GM18498 (cell line): ENCODE measurements at regions not wholly inside any gene's neighbourhood (a gene's known extent, or its start where the extent isn't known, plus 50 kb on each side); places are given as distances from the start of the nearest gene placed in this dataset.

ENCODE experiments used
- ATAC-seq: cut with Tn5 transposase; IDR thresholded peaks from one replicate; pipeline ENCODE4 v1.9.1; 2021; ENCODE audit warnings: mild to moderate bottlenecking, moderate library complexity; ENCODE audit not compliant: unreplicated experiment

DNA sequence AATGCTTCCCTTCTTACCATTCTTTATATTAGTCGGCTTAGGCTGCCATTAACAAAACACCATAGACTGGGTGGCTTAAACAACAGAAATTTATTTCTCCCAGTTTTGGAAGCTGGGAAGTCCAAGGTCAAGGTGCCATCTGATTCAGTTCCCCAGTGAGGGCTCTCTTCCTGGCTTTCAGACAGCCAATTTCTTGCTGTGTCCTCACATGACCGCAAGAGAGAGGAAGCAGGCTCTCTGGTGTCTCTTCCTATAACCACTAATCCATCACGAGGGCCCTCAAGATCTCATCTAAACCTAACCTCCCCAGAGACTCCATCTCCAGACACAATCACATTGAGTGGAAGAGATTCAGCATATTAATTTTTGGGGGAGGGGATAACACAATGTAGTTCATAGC is 193.0 kb upstream of the SGK1 start:
- ATAC-seq, result no peak

DNA sequence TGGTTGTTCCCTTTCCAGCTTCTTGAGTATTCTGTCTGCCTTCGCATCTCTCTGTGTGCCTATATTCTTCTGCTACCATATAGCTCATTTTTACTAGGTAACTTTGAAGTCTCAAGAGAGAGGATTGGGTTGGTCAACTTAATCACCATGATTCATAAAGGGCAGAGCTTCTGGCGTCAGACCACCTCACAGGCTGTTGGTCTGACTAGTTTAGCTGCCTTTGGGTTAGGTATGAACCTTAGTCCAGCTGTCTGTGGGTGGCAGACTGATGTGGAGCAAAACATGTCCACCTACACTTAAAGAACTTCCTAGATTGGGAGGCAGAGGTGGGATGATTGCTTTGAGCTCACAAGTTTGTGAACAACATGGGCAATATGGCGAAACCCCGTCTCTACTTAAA is 192.2 kb upstream of the SGK1 start:
- no peak for ATAC-seq

DNA sequence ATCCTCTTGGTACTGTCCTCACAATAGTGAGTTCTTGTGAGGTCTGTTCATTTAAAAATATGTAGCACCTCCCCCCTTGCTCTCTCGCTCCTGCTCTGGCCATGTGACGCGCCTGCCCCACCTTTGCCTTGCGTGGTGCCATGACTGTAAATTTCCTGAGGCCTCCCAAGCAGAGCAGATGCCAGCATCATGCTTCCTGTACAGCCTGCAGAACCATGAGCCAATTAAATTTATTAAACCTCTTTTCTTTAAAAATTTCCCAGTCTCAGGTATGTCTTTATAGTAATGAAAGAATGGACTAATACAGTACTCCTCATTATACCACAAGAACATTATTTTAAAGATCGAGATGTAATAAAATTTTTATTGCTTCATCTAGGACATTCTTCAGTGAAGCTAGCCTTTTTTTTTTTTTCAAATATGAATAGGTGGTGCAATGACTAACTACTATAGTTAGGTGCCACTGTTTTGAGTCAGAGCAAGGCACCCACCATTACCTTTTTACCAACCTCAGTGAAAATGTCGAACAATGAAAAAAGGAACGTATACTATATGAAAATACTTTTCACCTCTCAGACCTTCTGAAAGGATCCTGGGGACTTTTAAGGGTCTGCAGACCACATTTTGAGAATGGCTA is 191.1 kb upstream of the SGK1 start:
- ATAC-seq, result no peak

DNA sequence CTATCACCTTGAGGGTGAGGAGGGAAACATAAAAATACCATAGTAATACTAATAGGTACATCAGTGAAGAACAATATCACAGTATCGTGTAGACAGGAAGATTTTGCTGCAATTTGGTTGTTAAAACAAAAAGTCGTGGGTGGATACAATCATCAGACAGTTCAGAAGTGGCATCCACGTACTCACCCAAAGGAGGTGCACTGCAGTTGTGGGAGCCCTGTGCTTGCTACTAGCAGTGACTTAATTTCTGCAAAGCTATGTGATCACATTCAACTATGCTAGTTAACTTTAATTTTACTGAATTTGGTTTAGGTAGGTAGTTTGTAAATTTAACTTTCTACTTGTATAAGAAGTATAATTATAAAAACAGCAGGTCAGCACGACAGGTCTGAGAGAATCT is 188.2 kb upstream of the SGK1 start:
- ATAC-seq, result no peak

DNA sequence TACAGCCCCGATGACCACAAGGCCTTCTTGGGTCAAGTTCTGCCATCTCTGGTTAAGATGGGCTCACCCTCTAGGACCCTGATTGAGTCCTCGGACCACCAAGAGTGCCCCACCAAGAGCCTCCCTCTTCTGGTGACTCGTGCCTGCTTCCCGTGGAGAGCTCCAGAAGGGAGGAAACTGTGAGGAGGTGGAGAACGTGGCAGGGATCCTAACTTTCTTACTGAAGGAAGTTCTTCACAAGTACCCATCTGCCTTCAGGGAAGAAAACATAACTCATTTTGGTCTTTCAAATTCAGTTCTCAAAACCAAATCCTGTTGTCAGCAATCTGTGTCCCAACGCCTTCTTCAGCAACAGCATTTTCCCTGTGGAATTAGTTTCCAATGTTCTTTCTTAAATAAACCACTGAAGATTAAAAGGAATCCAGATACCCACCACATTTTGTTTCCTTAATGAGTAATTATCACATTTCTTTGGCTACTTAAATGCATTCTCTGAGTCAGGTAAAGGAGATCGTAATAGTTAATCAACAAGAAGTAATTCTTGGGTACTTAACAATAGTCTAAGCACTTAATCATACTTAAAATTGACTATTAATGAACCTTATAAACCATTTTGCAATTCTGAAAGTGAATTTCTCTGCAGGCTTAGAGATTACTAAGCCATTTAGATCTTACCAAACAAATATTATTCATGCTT is 185.8 kb upstream of the SGK1 start:
- ATAC-seq, result no peak

DNA sequence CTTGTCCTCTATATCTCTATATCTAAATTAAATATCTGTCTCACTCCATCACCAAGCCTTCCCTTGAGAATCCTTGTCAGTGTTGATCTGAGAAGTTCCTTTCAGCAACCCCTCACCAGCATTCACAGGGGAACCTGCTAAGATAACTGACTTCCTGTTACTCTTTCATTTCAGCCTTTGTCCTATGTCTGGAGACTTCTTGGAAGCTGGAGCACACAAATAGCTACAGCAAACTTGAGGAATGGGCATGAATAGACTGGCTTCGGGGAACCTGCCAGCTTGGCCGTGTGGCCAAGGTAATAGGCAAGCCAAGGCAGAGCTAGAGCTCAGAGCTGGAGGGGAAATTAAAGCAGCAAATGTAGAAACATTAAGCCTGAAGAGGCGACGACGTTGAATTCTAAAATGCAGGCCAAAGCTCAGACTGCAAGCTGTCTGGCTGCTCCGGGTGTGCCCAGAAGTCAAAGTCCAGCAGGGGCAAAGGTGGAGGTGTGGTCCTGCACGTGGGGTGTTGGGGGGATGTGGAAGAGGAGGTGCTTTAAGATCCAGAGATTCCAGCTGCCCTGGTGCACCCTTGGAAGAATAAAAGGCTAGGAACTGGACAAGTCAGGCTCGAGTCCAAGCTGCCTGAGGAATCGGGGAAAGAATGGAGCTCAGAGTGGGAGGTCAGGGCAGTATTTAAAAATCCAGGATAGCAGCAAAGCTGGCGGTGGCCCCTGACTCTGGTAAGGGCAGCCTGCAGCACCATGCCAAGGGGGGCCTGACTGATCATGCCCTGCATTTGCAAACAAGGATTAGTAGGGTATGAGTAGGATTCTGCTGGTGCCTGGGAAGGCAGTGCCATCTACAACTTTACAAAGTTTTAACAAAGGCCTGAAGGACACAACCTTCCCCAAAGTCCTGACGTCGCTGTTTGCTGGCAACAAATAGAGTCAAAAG is 185.0 kb upstream of the SGK1 start:
- no peak for ATAC-seq

DNA sequence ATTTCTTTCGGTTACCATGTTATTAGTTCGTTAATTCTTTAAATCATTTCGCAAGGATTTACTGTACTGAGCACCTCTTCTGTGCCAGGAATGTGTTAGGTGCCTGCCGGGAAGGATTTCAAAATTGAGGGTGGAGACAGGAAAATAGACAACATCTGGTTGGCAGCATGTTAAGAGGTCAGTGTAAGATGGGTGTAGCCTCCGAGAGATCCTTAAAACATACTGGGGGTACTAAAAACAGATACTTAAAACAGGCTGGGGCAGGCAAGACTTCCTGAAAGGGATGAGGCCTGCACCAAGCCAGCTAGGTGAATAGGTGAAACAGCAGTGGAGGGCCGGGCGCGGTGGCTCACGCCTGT is 178.0 kb upstream of the SGK1 start:
- ATAC-seq, result no peak

DNA sequence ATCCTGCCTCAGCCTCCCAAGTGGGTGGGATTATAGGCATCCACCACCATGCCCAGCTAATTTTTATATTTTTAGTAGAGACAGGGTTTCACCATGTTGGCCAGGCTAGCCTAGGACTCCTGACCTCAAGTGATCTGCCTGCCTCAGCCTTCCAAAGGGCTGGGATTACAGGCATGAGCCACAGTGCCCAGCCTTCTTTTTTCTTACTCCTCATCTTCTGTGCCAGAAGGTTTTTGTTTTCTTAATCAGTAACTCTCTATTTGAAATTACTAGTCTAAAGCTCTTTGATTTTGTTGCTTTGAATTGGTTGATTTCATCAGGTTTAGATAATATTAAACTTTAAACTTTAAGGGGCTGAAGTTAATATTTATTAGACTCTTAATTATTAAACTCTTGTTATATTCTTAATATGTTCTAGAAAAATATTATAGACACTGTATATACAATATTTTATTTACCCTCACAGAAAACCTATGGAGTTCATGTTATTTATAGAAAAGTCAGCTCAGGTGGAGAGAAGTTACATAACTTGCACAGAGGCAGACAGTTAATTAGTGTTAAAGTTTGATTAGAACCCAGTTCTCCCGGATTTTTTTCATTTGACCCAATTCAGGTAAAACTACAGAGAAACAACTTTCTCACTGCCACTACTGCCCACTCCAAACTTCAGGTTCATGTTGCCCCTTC is 177.4 kb upstream of the SGK1 start:
- no peak for ATAC-seq

DNA sequence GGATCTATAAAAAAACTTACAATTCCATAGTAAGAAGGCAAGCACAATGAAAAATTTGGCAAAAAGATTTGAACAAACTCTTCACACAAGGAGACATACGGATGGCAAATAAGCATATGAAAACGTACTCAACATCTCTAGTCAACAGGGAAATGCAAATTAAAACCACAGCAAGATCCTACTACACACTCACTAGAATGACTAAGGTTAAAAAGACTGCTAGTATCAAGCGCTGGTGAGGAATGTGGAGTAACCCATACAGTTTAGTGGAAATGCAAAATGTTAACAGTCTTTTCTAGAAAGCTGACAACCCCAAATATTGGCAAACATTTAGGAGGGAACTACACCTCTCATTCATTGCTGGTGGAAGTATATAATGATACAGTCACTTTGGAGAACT is 175.9 kb upstream of the SGK1 start:
- no peak for ATAC-seq

DNA sequence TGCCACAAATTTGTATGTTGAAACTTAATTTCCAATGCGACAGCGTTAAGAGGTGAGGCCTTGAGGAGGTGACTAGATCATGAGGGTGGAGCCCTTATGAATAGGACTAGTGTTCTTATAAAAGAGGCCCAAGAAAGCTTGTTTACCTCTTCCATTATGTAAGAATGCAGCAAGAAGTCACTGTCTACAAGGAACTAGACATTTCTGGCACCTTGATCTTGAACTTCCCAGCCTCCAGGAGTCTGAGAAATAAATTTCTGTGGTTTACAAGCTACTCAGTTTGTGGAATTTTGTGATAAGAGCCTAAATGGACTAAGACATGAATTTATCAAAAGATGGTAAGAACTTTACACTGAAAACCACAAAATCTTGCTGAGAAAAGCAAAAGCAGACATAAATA is 173.6 kb upstream of the SGK1 start:
- no peak for ATAC-seq

DNA sequence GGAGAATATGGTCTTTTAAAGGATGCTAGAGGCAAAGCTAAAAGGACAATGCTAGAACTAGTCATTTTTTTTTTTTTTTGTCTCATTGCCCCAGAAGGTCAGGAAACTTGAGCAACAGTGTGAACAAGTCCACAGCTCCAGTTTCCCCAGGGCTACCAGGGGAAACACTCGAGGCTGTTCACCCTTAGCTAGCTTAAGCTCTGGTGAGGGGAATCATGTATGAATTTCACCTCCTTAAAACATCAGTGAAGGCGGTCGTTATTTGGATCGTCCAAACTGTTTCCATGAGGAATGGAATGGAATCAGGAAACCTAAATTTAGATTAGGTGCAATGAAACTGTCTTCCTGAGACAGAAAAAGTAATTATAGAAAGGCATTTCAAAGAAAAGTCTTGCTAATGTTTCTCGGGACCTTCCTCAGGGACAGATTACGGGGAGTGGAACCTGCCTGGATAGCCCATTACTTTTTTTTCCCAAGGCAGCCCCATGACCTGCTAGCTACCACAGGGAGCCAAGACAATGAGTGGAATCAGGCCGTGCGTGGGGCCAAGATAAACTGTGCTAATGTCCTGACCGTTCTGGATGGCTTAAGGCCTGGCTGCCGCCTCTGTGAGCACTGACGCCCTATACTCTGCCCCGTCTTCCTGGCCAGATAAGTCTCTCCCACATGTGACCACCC is 164.8 kb upstream of the SGK1 start:
- no peak for ATAC-seq

DNA sequence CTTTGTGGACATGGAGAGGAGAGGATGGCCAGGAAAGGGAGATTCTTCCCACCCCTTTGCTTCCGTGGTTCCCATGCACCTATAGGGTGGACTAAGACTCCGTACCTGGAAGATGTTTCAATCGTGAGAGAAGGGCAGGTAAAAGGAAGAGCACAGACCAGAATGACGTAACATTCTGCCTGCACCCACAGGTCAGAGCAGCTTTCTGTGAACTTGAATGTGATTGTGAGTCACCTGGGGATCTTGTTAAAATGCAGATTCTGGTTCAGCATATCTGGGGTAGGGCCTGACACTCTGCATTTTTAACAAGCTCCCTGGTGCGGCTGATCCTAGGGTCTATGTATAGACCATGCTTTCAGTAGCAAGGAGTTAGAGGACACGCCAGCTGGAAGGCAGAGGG is 164.1 kb upstream of the SGK1 start:
- no peak for ATAC-seq

DNA sequence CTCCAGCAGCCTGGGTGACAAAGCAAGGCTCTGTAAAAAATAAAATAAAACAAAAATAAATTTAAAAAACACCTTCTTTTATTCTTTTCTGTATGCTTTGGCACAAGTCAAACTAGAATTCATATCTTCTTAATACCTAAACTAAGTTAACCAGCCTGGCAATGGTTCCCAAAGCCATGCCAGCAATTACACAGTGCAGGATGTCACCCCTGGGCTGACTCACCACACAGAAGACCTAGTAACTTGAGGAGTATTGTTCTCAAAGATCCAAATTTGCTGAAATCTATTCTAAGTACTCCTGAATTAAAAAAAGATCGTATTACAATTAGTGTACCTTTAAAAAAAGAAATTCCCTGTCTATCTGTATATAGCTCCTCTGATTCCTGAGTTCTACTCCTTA is 162.7 kb upstream of the SGK1 start:
- no peak for ATAC-seq

DNA sequence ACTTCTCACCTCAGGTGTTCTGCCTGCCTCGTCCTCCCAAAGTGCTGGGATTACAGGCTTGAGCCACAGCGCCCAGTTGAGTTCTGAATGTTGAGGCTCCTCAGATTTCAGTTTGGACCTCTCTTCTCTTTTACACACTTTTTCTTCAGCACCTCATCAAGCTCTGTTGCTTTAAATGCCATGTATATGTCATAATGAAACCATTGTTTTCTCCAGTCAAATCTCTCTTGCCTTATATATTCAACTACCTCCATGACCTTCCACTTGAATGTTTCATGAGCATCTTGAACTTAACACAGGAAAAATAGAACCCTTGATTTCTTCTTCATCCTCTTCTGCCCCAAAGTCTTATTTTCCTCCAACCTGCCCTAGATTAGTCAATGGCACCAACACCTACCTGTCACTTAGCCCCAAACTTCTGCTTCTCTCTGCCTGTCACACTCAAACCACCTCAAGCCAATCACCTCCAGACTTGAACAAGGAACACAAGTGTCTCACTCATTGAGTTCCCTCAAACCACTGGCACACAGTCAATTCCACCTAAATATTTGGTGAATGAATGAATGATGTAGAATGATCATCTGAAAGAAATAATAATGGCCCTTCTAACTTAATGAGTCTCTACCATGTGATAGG is 161.0 kb upstream of the SGK1 start:
- ATAC-seq, result no peak

DNA sequence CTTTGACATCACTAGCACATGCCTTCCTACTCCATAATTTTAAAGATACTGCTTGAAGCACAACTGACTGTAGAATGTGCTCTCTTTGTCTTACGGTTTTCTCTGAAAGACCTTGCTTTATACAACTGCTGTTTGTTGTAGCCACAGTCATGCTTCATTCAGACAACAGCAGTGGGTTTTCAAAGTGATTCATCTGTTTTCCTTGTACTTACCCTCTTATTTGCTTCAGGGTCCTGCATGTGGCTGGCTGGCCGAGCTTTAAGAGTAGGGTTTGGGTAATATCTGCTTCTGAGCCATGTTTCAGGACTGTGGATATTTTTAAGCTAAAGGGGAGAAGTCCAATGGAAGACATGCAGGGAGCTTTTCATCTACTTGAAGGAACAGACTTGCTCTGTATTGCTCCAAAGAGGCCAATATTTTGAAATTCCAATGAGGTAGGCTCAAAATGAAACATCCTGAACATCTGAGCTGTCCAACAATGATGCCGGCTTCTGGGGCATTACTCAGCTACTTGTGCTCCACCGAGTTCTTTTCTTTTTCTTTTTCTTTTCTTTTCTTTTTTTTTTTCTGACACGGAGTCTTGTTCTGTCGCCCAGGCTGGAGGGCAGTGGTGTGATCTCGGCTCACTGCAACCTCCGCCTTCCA is 160.2 kb upstream of the SGK1 start:
- ATAC-seq, result no peak

DNA sequence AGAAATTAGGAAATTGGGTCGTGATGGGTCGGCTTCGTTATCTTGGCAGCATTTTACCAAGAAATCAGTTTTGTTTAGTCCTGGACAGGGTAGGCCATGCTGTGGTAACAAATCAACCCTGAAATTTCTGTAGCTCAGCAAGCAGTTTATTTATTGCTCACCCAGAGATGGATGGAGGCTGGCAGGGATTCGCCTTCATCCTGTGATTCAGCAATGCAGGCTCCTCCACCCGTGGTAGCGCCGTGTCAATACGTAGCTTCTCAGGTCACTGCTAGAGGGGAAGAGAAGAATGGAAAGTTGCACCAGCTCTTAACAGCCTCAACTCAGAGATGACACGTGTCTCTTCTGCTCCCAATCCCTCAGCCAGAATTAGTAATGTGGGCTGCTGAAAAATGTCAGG is 157.0 kb upstream of the SGK1 start:
- no peak for ATAC-seq

DNA sequence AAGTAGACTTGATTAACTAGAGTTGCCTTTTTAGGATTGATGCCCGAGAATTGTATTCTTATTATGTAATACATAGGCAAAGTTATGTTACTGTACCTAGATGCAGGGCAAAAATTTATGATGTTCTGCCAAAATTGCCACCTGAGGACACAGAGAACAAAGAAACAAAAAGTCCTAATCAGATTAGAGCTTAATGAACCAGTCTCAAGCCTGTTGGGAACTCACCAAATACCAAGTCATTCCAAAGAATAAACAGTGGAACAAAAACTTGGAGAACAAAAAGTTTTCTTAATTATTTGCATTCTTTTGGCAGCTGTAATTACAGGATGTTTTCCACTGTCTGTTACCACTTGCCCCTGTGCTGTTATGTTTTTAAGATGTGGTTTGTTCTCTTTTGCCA is 154.7 kb upstream of the SGK1 start:
- no peak for ATAC-seq

DNA sequence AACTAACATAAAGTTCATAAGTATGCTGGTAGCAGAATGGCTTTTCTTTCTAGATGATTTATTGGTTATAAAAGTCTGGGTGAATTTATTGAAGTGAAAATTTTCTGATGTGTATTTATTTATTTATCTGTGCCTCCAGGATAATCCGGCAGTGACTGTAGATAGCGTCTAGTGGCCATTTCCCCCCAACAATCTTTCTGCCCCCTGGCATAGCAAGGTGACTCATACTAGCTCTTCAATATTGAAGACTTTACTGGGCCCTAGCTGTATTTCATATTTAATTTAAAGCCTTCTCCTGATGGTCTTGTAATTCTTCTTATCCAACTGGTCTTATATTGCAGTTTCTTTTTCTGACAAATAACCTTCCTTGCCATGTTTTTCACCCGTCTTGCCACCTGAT is 154.1 kb upstream of the SGK1 start:
- no peak for ATAC-seq

DNA sequence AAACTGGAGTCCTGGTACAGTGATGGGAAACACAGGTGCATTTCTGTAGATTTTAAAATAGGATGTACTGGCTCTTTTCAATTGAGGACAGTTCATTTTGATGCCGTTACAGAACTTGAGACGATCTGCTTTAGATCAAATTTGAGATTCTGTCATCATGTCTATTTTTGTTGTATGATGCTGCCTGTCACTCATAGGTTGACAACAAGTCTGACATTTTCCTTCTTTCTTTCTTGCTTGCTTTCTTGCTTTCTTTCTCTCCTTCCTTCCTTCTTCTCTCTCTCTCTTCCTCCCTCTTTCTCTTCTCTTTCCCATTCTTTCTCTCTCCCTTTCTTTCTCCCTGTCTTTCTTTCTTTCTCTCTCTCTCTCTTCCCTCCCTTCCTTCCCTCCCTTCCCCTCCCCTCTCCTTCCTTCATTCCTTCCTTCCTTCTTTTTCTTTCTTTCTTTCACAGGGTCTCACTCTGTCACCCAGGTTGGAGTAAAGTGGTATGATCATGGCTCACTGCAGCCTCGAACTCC is 152.6 kb upstream of the SGK1 start:
- ATAC-seq, result no peak
